RWPE2 (cell line): ENCODE measurements at regions not wholly inside any gene's neighbourhood (a gene's known extent, or its start where the extent isn't known, plus 50 kb on each side); places are given as distances from the start of the nearest gene placed in this dataset.

Experiments used
- ATAC-seq: fragments of 200-7000 bp; cut with Tn5 transposase; 3 replicates; pipeline ENCODE4 v1.9.1; 2021; ENCODE audit warnings: low read depth
- DNase-seq: peaks from one replicate; pipeline ENCODE4 v3.0.0-alpha.2; 2020; ENCODE audit warnings: low spot score
- H3K27ac ChIP-seq: fragments of 450-650 bp; 2 replicates; pipeline ENCODE4 v1.5.1; 2017; ENCODE audit warnings: mild to moderate bottlenecking; ENCODE audit not compliant: poor library complexity, severe bottlenecking
- H3K27me3 ChIP-seq: fragments of 250-450 bp; sonication (Bioruptor Pico); 2 replicates; pipeline ENCODE4 v1.5.1; 2021; ENCODE audit warnings: mild to moderate bottlenecking, moderate library complexity; ENCODE audit not compliant: insufficient read depth, poor library complexity, severe bottlenecking
- H3K36me3 ChIP-seq: fragments of 250-450 bp; sonication (Bioruptor Pico); 2 replicates; pipeline ENCODE4 v1.5.1; 2020; ENCODE audit warnings: low read depth, mild to moderate bottlenecking, moderate library complexity
- H3K4me1 ChIP-seq: fragments of 250-450 bp; sonication (Bioruptor Pico); 2 replicates; pipeline ENCODE4 v1.5.1; 2021; ENCODE audit warnings: mild to moderate bottlenecking, moderate library complexity; ENCODE audit not compliant: insufficient read depth, poor library complexity, severe bottlenecking
- H3K4me3 ChIP-seq: fragments of 250-450 bp; sonication (Bioruptor Pico); 2 replicates; pipeline ENCODE4 v1.5.1; 2021; ENCODE audit warnings: mild to moderate bottlenecking, moderate library complexity; ENCODE audit not compliant: severe bottlenecking
- H3K9me3 ChIP-seq: fragments of 250-450 bp; sonication (Bioruptor Pico); 2 replicates; pipeline ENCODE4 v1.5.1; 2021; ENCODE audit warnings: mild to moderate bottlenecking, moderate library complexity; ENCODE audit not compliant: severe bottlenecking
- TF ChIP-seq, protein P1 (sequence below): fragments of 450-650 bp; IDR thresholded peaks from one replicate; pipeline ENCODE4 v1.5.1; 2017; ENCODE audit warnings: mild to moderate bottlenecking, moderate library complexity; ENCODE audit not compliant: poor library complexity, severe bottlenecking

DNA sequence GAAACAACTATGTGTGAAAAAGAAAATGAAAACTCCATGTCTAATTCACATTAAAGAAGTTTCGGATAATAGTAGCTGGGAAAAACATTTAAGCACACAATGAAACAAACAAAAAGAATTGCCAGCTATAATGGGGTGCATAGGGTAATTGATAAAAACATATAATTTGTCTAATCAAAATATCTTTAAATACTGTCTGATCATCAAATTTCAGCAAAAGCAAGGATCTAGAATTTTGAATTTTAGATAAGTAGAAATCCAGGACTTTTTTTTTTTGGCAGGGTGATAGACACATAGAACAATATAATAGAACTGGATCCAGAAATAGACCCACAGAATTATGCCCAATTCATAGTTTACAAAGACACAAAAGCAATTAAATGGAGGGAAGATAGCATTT is 585.0 kb downstream of the TAF11L14 start:
- H3K4me3 ChIP-seq: no peak overlapping the region
- H3K36me3 ChIP-seq: no peaks in the 10 kb centered on the region
- no peak overlapping the region for H3K27ac ChIP-seq
- no peak for DNase-seq
- H3K4me1 ChIP-seq: peaks cover 7% of the 10 kb centered on the region
- TF ChIP-seq, protein P1, sequence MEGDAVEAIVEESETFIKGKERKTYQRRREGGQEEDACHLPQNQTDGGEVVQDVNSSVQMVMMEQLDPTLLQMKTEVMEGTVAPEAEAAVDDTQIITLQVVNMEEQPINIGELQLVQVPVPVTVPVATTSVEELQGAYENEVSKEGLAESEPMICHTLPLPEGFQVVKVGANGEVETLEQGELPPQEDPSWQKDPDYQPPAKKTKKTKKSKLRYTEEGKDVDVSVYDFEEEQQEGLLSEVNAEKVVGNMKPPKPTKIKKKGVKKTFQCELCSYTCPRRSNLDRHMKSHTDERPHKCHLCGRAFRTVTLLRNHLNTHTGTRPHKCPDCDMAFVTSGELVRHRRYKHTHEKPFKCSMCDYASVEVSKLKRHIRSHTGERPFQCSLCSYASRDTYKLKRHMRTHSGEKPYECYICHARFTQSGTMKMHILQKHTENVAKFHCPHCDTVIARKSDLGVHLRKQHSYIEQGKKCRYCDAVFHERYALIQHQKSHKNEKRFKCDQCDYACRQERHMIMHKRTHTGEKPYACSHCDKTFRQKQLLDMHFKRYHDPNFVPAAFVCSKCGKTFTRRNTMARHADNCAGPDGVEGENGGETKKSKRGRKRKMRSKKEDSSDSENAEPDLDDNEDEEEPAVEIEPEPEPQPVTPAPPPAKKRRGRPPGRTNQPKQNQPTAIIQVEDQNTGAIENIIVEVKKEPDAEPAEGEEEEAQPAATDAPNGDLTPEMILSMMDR: no peak
- ATAC-seq: no peak
- H3K9me3 ChIP-seq: peaks cover 3% of the 10 kb centered on the region
- no peaks in the 10 kb centered on the region for H3K27me3 ChIP-seq

DNA sequence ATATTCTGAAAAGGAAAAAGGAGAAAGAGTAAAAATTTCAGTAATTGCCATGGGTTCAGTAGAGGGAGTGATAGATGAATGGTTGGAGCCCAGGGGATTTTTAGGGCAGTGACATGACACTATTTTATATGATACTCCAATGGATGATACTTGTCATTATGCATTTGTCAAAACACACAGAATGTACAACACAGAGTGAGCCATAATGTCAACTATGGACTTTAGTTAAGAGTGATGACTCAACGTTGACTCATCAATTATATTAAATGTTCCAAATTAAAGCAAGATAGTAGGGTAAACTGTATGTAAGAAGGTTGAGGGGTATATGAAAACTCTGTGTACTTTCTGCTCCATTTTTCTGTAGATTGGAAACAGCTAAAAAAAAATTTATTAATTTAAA is 586.4 kb downstream of the TAF11L14 start:
- 0 out of 3 replicates have a peak, but pooled peaks have one; percentile 29 for ATAC-seq
- H3K27ac ChIP-seq: no peak overlapping the region
- H3K4me3 ChIP-seq: no peak overlapping the region
- TF ChIP-seq, protein P1: no peak
- peaks cover 7% of the 10 kb centered on the region for H3K4me1 ChIP-seq
- H3K36me3 ChIP-seq: no peaks in the 10 kb centered on the region
- no peaks in the 10 kb centered on the region for H3K27me3 ChIP-seq
- peaks cover 3% of the 10 kb centered on the region for H3K9me3 ChIP-seq
- DNase-seq: no peak

DNA sequence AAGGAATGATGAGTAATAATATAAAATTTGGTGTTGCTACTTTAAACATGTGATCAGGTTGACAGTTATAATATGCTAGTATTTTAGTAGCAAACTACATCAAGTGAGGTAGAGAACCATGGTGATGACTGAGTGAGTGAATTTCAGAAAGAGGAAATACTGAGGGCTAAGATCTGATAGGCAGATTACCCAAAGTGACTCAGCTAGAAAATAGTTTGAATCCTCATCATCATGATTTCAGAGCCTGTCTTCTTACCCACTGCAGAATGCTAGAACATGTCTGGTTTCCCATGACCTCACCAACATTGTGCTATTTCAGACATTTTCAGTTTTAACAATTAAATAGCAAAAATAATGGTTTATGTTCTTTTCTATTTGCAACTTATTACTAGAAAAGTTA is 602.1 kb downstream of the TAF11L14 start:
- peaks cover 2% of the 10 kb centered on the region for H3K9me3 ChIP-seq
- no peak overlapping the region for H3K27ac ChIP-seq
- H3K36me3 ChIP-seq: no peaks in the 10 kb centered on the region
- H3K4me3 ChIP-seq: no peak overlapping the region
- no peaks in the 10 kb centered on the region for H3K27me3 ChIP-seq
- TF ChIP-seq, protein P1: no peak
- ATAC-seq (peak; percentile 67; the same call in 2 of the 3 replicates), DNase-seq (no peak)
- H3K4me1 ChIP-seq: no peaks in the 10 kb centered on the region

DNA sequence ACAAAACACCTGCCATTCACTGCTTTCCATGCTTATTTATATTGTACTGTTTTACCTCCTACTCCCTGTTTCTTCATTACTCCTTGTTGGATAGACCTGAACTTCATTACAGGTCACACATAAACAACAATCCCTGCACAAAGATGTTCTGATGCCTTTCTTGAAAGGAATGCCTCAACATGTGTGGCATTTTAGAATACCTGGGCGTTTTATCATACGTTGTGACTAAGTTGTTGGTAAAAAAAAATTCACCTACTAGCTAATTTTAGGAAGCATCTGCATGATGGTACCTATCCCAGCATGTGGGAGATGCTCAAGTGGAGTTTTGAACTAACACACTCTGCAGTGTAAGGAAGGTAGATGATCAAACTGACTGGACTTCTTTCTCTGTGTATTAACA is 604.1 kb downstream of the TAF11L14 start:
- ATAC-seq (no peak), DNase-seq (no peak)
- H3K9me3 ChIP-seq: peaks cover 2% of the 10 kb centered on the region
- H3K27me3 ChIP-seq: no peaks in the 10 kb centered on the region
- H3K36me3 ChIP-seq: no peaks in the 10 kb centered on the region
- TF ChIP-seq, protein P1: no peak
- H3K4me3 ChIP-seq: no peak overlapping the region
- no peak overlapping the region for H3K27ac ChIP-seq
- H3K4me1 ChIP-seq: no peaks in the 10 kb centered on the region

DNA sequence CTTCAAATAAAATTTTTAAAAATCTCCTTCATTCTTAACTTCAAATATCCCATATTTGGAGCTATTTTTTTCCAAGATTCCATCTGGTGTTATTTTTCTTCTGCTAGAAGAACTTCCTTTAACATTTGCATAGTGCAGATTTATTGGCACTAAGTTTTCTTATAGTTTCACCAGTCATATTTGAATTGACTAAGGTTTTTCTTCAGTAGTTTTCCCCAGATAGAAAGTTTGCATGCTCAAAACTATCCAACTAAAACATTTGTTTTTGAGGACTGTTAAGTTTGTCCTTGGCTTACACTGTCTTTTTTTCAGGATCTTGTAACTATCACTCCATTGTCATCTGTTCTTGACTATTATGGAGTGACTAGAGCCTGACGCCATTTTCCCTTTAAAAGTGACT is 606.7 kb downstream of the TAF11L14 start:
- H3K36me3 ChIP-seq: no peaks in the 10 kb centered on the region
- TF ChIP-seq, protein P1: no peak
- H3K4me1 ChIP-seq: no peaks in the 10 kb centered on the region
- ATAC-seq: no peak
- peaks cover 2% of the 10 kb centered on the region for H3K9me3 ChIP-seq
- H3K27me3 ChIP-seq: no peaks in the 10 kb centered on the region
- no peak overlapping the region for H3K27ac ChIP-seq
- DNase-seq: no peak
- H3K4me3 ChIP-seq: no peak overlapping the region
